Activated T-cell treated with anti-CD3 and anti-CD28 coated beads for 4 hours (primary cell): ENCODE measurements at regions not wholly inside any gene's neighbourhood (a gene's known extent, or its start where the extent isn't known, plus 50 kb on each side); places are given as distances from the start of the nearest gene placed in this dataset.
"Not testable (repeated sequence)": the region's sequence is repeated elsewhere in the genome, so short reads cannot be mapped to it uniquely, and the experiment has no call there.

Source experiments
- DNase-seq: peaks from one replicate; pipeline ENCODE4 v3.0.0-alpha.2; 2020

- no peak for DNase-seq
These were observed 129.5 kb upstream of the SGK1 start for GRCh38 chr6:134447423-134447822.

GRCh38 chr6:134446896-134447295 is 129.0 kb upstream of the SGK1 start:
- DNase-seq = no peak

- DNase-seq = no peak
These were observed 128.4 kb upstream of the SGK1 start for GRCh38 chr6:134446218-134446848.

GRCh38 chr6:134443009-134443408 is 125.1 kb upstream of the SGK1 start:
- no peak for DNase-seq

- DNase-seq = no peak
These were observed 124.2 kb upstream of the SGK1 start for GRCh38 chr6:134442073-134442472.

- DNase-seq = no peak
These were observed 120.9 kb upstream of the SGK1 start for GRCh38 chr6:134438837-134439236.

- no peak for DNase-seq
These were observed 119.5 kb upstream of the SGK1 start for GRCh38 chr6:134437376-134437775.

GRCh38 chr6:134436950-134437349 is 119.0 kb upstream of the SGK1 start:
- DNase-seq = no peak

- peak; percentile 57 for DNase-seq
These were observed 118.4 kb upstream of the SGK1 start for GRCh38 chr6:134436281-134436815.

- DNase-seq = no peak
These were observed 117.9 kb upstream of the SGK1 start for GRCh38 chr6:134435814-134436280.

- DNase-seq = no peak
These were observed 116.4 kb upstream of the SGK1 start for GRCh38 chr6:134434019-134434942.

- DNase-seq = no peak
These were observed 114.1 kb upstream of the SGK1 start for GRCh38 chr6:134432036-134432435.

GRCh38 chr6:134431421-134431859 is 113.5 kb upstream of the SGK1 start:
- DNase-seq = no peak

GRCh38 chr6:134429861-134430380 is 112.0 kb upstream of the SGK1 start:
- no peak for DNase-seq

GRCh38 chr6:134427721-134428120 is 109.8 kb upstream of the SGK1 start:
- DNase-seq = no peak

- DNase-seq = no peak
These were observed 108.7 kb upstream of the SGK1 start for GRCh38 chr6:134426623-134427022.

- DNase-seq = not testable (repeated sequence)
These were observed 108.0 kb upstream of the SGK1 start for GRCh38 chr6:134425917-134426316.

- no peak for DNase-seq
These were observed 107.6 kb upstream of the SGK1 start for GRCh38 chr6:134425513-134425912.

GRCh38 chr6:134424798-134425170 is 106.9 kb upstream of the SGK1 start:
- DNase-seq = no peak

- no peak for DNase-seq
These were observed 106.4 kb upstream of the SGK1 start for GRCh38 chr6:134424165-134424797.

- DNase-seq = no peak
These were observed 104.7 kb upstream of the SGK1 start for GRCh38 chr6:134422426-134423231.

GRCh38 chr6:134421501-134421900 is 103.6 kb upstream of the SGK1 start:
- no peak for DNase-seq
